ENCODE measurements at regions not wholly inside any gene's neighbourhood (a gene's known extent, or its start where the extent isn't known, plus 50 kb on each side); places are given as distances from the start of the nearest gene placed in this dataset.

GRCh38 chr3:127404221-127405009 is 116.6 kb upstream of the PRR20G start:
- Histone ChIP-seq H3K4me3 (no peak overlapping the region), H3K9me3 (replicated peaks in 1 of 3) (no peaks in the 10 kb centered on the region), H3K27me3 (no peaks in the 10 kb centered on the region), H3K36me3 (replicated peaks in 1 of 2) (no peaks in the 10 kb centered on the region), H3K27ac (no peak overlapping the region), H3K4me1 (replicated peaks in 1 of 2) (no peaks in the 10 kb centered on the region)
- 57 to 74% (median 66%) methylated on average over 3 to 8 of the region's 8 CpGs for WGBS, 4 donors
- intact Hi-C loops (cut with DNase I), result no loop called here
- peak in 1 of 7 donors; percentile 20 for DNase-seq
- TF ChIP-seq CTCF (IDR thresholded peaks at IDR 0.05) (no peak), POLR2A (IDR thresholded peaks at IDR 0.05) (no peak)

GRCh38 chr3:127403795-127404194 is 115.9 kb upstream of the PRR20G start:
- intact Hi-C loops (cut with DNase I), result no loop called here
- TF ChIP-seq CTCF (IDR thresholded peaks at IDR 0.05), result no peak
- no peak for TF ChIP-seq POLR2A (IDR thresholded peaks at IDR 0.05)
- H3K4me1 ChIP-seq (replicated peaks in 1 of 2), result no peaks in the 10 kb centered on the region

GRCh38 chr3:127399154-127399553 is 111.3 kb upstream of the PRR20G start:
- no peaks in the 10 kb centered on the region for H3K4me1 ChIP-seq (replicated peaks in 1 of 2)
- intact Hi-C loops (cut with DNase I), result no loop called here

More at GRCh38 chr3:127403795-127404194, 115.9 kb upstream of the PRR20G start:
- H3K9me3 ChIP-seq (replicated peaks in 1 of 3), result no peaks in the 10 kb centered on the region
- H3K36me3 ChIP-seq (replicated peaks in 1 of 2), result no peaks in the 10 kb centered on the region
- H3K27ac ChIP-seq, result no peak overlapping the region
- peak in 1 of 7 donors; percentile 14 for DNase-seq
- 91 to 100% (median 95%) methylated on average over 2 of the region's 2 CpGs for WGBS, 4 donors
- no peaks in the 10 kb centered on the region for H3K27me3 ChIP-seq
- H3K4me3 ChIP-seq, result no peak overlapping the region

GRCh38 chr3:127396473-127396872 is 108.6 kb upstream of the PRR20G start:
- TF ChIP-seq CTCF (IDR thresholded peaks at IDR 0.05), result no peak
- no peak for TF ChIP-seq POLR2A (IDR thresholded peaks at IDR 0.05)
- intact Hi-C loops (cut with DNase I), result no loop called here
- WGBS, 4 donors, result 23 to 37% (median 29%) methylated on average over 8 of the region's 8 CpGs
- H3K9me3 ChIP-seq (replicated peaks in 1 of 3), result no peaks in the 10 kb centered on the region
- H3K27ac ChIP-seq, result no peak overlapping the region
- H3K27me3 ChIP-seq, result no peaks in the 10 kb centered on the region
- H3K4me3 ChIP-seq, result no peak overlapping the region
- no peaks in the 10 kb centered on the region for H3K36me3 ChIP-seq (replicated peaks in 1 of 2)
- DNase-seq, result no peak
- H3K4me1 ChIP-seq (replicated peaks in 1 of 2), result no peaks in the 10 kb centered on the region

More at GRCh38 chr3:127399154-127399553, 111.3 kb upstream of the PRR20G start:
- no peaks in the 10 kb centered on the region for H3K36me3 ChIP-seq (replicated peaks in 1 of 2)
- H3K27me3 ChIP-seq, result no peaks in the 10 kb centered on the region
- no peak for TF ChIP-seq CTCF (IDR thresholded peaks at IDR 0.05)
- TF ChIP-seq POLR2A (IDR thresholded peaks at IDR 0.05), result no peak
- no peak overlapping the region for H3K27ac ChIP-seq
- H3K9me3 ChIP-seq (replicated peaks in 1 of 3), result no peaks in the 10 kb centered on the region
- no peak for DNase-seq
- H3K4me3 ChIP-seq, result no peak overlapping the region
